Adrenal gland (tissue), 5 donors: ENCODE measurements at regions not wholly inside any gene's neighbourhood (a gene's known extent, or its start where the extent isn't known, plus 50 kb on each side); places are given as distances from the start of the nearest gene placed in this dataset.

Source experiments
- CTCF ChIP-seq, 6 experiments: fragments of 450-650 bp in 4 of 6; fragments of 200-600 bp in 2 of 6; sonication (generic) in 1 of 6; IDR thresholded peaks; 1 replicate in 5 of 6; 2 replicates in 1 of 6; pipeline versions ENCODE4 v1.5.1 to v1.8.0; 2016 to 2021; ENCODE audit warnings: antibody characterized with exemption in 6 of 6, mild to moderate bottlenecking in 2 of 6, moderate library complexity in 1 of 6
- POLR2A ChIP-seq, 2 donors: fragments of 450-650 bp; IDR thresholded peaks; one replicate each; pipeline ENCODE4 v1.6.1; 2017; ENCODE audit warnings: antibody characterized with exemption in 2 of 2, mild to moderate bottlenecking in 2 of 2, moderate library complexity in 1 of 2
- donor health status: DM: no; HTN: no; CAD: no.

- TF ChIP-seq POLR2A (IDR thresholded peaks at IDR 0.05) (no peak), CTCF (IDR thresholded peaks at IDR 0.05) (no peak)
Observed at GRCh38 chr12:28127455-28127854, 62.8 kb upstream of the CCDC91 start.
